A549 (cell line): ENCODE measurements at regions not wholly inside any gene's neighbourhood (a gene's known extent, or its start where the extent isn't known, plus 50 kb on each side); places are given as distances from the start of the nearest gene placed in this dataset.

ENCODE experiments used
- CTCF ChIP-seq: fragments of >200 bp; sonication (Bioruptor Twin); formaldehyde crosslinking; IDR thresholded peaks from 3 replicates; pipeline ENCODE4 v1.5.1; 2016
- MAX ChIP-seq: IDR thresholded peaks from 2 replicates; pipeline ENCODE4 v1.6.1; 2012
- TP53 ChIP-seq: fragments of 250-450 bp; sonication (Bioruptor Pico); IDR thresholded peaks from 2 replicates; pipeline ENCODE4 v1.5.0; 2021; ENCODE audit warnings: mild to moderate bottlenecking, moderate library complexity

- TF ChIP-seq CTCF (no peak), MAX (no peak), TP53 (CRISPR knock-in tag) (no peak)
Observed at GRCh38 chr7:50205011-50205410, 99.5 kb upstream of the IKZF1 start.
